TTC549 (cell line): ENCODE measurements at regions not wholly inside any gene's neighbourhood (a gene's known extent, or its start where the extent isn't known, plus 50 kb on each side); places are given as distances from the start of the nearest gene placed in this dataset.

Experiments
- FAIRE-seq: peaks from 2 replicates; lab custom pipeline; 2012; peaks lifted over from hg19 to GRCh38; lab: Jason Lieb, UNC

DNA sequence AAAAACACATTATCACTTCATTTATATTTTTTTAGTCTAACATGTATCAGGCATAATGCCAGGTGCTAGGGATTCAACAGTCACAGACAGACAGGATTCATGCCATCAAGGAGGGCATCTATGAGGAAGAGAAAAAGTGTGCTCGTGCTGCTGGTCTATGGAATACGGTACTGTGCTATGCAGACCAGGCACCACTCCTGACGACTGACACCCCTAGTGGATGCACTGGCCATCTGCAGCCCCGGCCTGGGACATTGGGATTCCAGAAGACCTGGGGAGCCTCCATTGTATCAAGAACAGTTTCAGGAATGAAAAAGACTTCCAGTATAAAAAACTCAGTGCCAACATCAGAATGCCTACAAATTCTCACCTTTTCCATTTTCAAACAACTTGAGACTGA lies 94.0 kb downstream of the KLF12 start:
- no peak for FAIRE-seq

- FAIRE-seq = no peak
Measured at GRCh38 chr13:74039667-74040066, 94.5 kb downstream of the KLF12 start.

DNA sequence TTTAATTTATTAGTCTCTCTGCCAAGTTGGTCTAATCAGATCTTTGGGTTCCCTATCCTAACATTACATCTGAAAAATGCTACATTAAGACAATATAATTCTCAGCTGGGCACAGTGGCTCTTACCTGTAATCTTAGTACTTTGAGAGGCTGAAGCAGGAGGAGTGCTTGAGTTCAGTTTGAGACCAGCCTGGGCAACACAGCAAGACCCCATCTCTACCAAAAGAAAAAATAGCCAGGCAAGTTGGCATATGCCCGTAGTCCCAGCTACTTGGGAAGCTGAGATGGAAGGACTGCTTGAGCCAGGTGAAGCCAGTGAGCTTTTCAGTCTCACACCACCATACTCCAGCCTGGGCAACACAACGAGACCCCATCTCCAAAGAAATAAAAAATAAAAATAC lies 95.0 kb downstream of the KLF12 start:
- FAIRE-seq = no peak

- FAIRE-seq = no peak
Measured at GRCh38 chr13:74037762-74038161, 96.4 kb downstream of the KLF12 start.

DNA sequence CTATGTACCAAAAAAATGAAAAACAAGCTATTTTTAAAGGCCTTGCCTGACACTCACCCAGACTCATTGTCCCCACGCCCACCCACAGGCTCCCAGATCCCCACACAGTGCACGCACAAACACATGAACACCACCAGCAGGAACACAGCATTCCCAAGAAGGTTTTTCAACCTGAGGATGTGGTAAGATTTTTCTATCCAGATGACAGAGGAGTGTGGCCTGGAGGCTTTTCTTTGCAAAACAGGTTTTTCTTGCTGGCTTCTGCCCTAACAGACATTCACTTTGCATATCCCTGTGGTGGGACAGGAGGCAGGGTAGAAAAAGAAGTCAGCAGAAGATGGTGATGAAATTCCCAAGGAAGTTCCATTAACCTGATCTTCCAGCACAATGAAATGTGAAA lies 97.8 kb downstream of the KLF12 start:
- FAIRE-seq = no peak

GRCh38 chr13:74035896-74036295 lies 98.3 kb downstream of the KLF12 start:
- FAIRE-seq = no peak

- FAIRE-seq = no peak
Measured at GRCh38 chr13:74032325-74032724, 101.9 kb downstream of the KLF12 start.

DNA sequence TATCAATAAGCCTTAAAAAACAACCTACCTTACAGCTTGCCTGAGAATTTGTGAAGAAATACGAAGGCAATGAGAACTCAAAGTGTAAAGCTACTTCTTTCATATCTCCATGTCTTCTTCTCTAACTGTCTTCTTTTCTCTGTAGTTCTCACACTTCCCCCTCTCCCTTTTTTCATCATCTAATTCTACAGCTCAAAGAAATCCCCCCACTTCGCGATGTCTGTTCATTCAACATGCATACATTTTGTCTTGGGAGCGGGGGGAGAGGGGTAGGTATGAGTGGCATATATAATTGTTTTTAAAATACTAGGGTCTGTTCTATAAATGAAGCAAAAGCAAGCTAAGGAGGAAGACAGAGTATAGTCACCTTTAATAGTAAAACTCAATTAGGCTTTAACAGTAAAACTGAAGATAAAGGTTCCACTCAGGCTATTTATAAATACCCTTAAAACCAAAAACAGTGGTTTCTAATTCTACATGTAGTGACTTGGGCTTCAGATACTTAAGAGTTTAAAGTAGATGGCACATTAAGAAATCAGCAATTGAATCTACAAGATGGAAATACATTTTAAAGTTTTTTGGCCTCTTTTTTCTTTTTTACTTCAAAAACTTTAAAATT lies 106.9 kb downstream of the KLF12 start:
- FAIRE-seq = no peak

GRCh38 chr13:74026753-74027152 lies 107.5 kb downstream of the KLF12 start:
- no peak for FAIRE-seq

DNA sequence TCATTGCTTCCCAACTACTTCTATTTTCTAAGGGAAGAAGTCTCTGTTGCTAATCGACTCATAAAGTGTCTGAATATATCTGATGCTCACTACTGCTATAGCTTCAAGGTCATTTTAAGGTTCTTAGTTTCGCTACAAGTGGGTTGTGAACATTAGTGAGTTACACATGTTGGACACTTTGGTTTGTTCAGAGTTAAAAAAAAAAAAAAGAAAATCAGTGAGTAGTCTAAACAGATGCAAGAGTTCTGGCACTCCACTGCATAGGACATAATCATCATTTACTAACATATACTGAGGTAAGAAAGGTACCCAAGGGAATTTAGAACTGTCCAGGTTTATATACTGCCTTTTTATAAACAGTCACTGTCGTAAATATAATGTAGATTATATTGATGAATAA lies 108.8 kb downstream of the KLF12 start:
- no peak for FAIRE-seq

DNA sequence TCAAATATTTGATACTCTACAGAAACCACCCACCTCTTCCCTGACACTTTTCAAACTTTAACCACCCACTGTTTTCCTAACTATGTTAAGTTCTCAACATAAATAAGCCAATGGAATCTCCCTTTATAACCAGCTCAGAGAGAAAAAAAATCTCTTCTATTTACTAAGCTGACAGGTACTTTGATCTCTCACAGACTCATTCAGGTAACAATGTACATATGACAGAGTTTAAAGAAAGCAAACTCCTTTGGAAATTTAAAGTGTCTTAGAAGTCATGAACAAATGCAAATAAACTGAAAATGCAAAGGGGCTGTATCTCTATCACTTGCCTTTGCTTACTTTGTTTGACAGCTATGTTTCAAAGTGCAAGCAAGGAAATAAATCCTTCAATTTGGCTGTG lies 109.3 kb downstream of the KLF12 start:
- FAIRE-seq = no peak

DNA sequence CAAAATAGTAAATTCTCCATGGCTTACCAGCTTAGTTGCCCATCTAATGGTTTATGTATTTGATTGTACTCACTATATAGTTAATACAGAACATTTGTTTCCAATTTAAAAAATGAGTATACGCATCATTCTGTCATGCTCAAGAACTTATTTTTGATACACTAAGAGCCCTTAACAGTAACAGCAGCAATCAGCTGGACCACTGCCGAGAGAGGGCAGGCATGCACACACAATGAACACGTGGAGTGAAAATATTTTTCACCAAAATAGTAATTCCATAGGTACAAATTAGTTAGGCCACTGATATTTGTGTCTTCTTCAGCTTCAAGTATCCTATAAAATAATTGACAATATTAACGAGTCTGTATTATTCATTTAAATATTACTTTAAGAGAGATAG lies 109.9 kb downstream of the KLF12 start:
- no peak for FAIRE-seq

DNA sequence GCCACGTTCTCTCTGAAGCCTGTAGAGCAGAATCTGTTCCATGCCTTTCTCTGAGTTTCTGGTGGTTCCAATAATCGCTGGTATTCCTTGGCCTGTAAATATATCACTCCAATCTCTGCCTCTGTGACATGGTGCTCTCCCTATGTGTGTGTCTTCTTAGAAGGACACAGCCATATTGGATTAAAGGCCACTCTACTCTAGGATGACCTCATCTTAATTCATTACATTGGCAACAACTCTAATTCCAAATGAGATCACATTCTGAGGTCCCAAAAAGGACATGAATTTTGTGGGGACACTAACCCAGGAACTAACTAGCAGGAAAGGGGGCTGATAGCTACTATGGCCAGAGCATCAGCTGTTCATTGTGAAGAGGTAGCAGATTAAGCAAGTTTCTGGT lies 110.7 kb downstream of the KLF12 start:
- no peak for FAIRE-seq

DNA sequence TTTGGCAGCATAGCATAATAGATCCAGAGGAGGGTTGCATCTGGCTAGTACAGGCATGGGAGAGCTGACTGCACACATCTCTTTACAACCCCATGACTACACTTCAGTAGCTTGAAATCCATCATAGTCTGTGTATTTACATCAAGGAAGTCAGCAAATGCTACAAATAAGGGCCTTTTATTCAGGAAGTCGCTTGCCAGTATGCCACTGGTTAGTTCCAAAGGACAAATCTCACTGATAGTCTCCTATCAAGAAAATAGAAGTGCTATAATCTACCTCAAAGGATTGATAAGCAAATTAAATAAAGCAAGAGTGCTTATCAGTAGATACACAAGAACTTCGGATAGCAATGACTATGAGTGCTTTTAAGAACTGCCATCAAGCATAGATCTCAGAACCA lies 112.7 kb downstream of the KLF12 start:
- FAIRE-seq = no peak

- FAIRE-seq = no peak
Measured at GRCh38 chr13:74018062-74018431, 116.2 kb downstream of the KLF12 start.

DNA sequence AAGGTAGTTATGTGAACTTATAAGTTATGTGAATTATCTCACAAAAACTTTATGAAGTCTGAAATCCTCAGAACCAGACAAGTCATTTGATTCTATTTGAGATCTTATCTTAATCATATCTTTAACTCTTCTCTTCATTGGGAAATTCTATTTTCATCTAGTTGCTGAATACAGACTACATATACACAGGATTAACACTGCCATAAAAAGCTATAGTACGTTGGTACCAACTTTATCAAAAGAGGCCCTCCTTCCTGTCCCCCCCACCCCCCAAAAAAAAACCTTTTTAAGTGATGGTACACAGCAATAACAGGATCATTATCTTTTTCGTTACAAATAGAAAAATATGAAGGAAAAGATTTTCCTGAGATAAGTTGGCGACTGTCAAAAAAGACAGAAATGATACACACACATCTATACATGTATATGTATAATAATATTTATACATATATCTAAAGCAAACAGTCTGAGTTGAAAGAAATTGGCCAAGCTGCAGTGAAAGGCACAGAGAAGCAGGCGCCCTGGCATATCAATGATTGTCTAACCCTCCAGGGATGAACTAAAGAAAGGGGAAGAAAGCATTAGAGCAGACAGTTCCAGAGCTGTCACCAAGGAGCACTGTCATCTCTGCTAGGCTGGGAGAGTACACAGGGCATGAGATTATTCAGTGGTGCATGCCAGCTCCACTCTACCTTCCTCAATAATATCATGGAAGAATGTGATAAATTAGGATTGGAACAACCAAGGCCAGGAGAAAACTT lies 116.7 kb downstream of the KLF12 start:
- no peak for FAIRE-seq

DNA sequence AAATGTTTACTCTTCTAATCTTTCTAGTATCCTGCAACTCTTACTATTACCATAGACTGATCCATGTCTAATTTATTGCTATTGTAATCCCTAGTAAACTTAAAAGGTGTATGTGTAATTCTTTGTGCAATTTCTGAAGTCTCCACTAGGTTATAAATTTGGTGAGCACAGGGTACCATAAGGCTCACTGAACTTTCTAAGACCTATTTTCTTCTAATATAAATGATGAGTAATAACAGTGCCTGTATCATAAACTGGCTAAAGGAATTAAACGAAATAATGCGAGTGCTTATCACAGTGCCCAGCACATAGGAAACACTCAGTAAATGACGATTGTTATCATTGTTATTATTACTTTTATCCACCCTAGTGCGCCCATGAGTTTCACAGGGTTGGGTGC lies 119.1 kb downstream of the KLF12 start:
- no peak for FAIRE-seq

- FAIRE-seq = no peak
Measured at GRCh38 chr13:74009100-74009668, 125.0 kb downstream of the KLF12 start.

GRCh38 chr13:74006666-74007065 lies 127.5 kb downstream of the KLF12 start:
- no peak for FAIRE-seq

DNA sequence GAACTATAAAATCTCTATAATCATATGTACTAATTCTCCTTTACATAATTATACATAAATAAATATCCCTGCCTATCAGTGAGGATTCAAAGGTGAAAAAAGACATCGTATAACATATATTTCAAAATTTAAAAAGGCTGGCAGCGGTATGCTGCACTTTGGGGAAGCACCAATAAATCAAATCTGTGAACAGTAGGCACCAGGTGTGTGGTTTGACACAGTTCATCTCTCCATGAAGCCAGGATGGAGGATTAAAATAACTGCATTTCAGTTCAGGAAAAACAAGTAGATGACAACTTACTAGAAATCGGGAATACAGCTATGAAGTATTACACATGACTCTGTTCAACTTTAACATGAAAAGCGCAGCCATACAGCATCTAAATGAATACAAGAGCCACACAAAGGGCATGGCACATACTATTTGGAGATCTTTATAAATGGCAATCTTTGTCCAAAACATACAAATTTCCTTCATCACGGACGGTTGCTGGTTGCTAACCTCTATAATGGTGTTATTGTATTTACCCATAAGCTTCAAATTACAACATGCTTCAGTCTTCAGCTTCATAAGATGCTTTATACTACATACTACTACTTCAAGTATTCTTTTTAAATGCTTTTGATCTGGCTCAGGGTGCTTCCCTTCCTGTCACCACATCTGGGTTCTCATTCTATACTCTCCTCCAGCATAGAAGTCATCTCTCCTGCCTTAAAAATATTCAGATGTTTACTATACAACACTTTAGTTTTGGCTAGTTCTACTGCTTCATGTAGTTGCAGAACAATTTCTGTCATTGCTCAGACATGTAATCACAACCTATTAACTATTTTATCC lies 128.7 kb downstream of the KLF12 start:
- FAIRE-seq = no peak

DNA sequence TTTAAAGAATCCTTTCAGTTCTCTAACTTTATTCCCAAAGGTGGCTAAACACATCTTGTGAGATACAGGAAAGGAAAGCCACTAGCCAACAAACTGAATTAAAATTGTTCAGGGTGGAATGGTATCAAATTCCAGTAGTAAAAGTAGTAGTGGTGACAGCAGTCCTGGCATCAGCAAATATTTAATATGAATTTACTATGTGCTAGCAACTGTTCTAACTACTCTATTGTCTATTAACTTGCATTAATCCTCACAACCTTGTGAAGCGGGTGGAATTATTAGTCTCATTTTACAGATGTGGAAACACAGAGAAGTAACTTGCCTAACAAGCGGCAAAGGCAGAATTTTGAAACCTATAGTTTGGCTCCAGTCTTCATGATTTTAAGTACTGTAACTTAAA lies 130.1 kb downstream of the KLF12 start:
- no peak for FAIRE-seq

DNA sequence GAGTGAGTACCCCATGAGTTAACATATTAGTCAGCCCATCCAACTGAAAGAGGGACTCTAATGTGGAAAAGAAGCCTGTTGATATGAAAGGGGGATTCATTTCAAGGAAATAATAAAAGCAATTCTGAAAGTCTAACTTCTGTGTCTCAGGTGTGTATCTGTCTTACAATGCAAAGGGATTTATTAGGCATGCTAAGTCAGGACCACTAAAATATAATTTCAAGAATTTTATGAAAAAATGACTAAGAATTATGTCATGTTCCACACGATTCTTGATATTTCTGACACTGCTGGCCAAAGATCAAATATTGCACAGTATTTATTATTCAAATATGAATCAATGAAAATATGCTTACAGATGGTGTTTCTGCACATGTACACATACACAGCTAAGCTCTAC lies 130.8 kb downstream of the KLF12 start:
- no peak for FAIRE-seq

DNA sequence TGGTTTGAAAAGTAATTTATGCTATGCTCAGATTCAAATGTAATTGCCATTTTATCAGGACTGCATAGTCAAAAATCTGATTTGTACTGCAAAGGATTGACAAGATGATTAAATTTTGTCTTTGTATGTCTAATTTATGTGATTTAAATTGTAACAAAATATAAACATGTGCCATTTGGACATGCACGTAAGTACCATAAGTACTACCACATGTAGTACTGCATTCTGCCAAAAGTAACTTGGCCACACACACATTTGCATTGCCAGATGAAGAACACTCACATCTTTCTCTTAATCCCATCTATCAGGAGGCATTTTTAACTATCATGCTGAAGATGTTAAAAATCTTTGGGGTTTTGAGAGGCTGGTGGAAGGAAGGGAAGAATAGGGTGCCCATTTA lies 133.3 kb downstream of the KLF12 start:
- FAIRE-seq = no peak
